ENCODE measurements at regions not wholly inside any gene's neighbourhood (a gene's known extent, or its start where the extent isn't known, plus 50 kb on each side); places are given as distances from the start of the nearest gene placed in this dataset.
A peak's percentile ranks its signal among the peaks of the same experiment; 100 is the strongest.
"Not testable (repeated sequence)": the region's sequence is repeated elsewhere in the genome, so short reads cannot be mapped to it uniquely, and the experiment has no call there.

DNA sequence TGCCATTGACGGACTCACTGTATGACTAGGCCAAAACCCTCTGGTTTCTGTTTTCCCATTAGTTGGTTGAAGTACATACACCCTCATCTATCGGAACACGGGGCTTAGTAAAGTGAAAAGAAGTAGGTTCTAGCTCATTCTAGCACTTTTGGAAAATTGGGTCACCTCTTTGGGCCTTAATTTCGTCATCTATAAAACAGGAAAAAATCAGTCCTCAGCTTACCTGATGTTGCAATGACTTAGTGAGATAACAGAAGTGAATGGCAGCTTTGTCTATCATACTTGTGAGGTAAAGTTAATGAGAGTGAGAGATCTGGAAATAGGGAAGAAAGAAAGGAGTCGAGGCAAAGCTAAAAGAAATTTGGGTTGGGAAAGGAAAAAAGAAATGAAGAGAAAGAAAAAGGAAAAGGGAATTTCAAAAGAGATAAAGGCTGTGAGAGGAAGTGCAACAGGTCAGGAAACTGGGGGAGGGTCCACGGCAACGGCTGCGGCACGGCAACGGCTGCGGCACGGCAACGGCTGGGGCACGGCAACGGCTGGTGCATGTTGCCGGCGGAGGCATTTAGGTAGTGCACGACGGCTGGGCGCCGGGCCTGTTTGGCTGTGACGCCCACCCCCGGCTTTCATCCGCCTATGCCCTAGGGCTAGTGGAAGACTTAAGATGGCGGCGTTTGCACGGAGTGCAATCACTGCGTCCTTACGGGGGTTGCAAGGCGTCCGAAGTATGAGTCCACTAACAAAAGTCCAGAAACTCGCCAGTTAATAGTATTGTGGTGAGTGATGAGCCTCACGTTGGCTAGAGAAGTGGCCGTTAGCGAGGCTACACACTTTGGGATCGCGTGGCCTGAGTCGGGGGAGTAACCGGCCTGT is 91.4 kb upstream of the XIST start:
- peak; percentile 83 for DNase-seq

DNA sequence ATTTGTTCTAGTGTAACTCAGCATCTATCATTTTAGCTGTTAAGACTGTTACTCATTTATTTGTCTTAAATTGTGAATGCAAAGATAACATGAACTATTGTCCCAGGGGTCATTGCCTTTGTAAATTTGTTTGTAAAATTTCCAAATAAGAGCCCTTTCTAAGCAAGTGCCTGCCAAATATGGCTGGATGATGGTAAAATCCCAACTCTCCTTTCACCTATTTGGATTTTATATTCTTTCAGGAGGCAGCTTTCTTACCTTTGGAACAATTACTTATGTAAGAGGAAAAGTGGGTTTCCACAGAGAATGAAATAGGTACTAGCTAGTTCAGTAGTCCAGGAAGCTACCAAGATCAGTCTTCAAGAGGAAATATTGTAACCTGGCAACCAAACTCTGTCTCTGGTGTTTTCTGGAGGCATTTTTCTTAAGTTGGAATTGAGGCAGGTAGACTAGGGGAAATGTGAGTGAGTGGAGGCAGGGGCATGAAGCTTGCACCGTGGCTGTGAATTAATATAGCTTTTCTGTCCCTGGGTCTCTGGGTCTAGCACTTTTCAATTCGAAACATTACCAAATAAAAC is 88.5 kb upstream of the XIST start:
- no peak for DNase-seq

- DNase-seq, result not testable (repeated sequence)
Observed at GRCh38 chrX:73937843-73938242, 85.3 kb upstream of the XIST start.

DNA sequence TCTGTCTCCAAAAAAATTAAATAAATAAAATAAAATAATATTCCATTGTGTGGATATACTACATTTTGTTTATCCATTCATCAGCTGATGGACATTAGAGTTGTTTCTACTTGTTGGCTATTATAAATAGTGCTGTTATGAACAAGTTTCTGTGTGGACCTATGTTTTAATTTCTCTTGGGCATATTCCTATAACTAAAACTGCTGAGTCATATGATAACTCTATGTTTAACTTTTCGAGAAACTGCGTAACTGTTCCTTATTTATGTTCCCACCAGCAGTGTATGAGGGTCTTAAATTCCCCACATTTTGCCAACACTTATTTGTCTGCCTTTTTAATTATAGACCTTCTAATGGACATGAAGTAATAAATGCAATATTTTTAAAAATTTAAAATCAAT is 80.0 kb upstream of the XIST start:
- no peak for DNase-seq

GRCh38 chrX:73930300-73930699 is 77.8 kb upstream of the XIST start:
- DNase-seq, result no peak

DNA sequence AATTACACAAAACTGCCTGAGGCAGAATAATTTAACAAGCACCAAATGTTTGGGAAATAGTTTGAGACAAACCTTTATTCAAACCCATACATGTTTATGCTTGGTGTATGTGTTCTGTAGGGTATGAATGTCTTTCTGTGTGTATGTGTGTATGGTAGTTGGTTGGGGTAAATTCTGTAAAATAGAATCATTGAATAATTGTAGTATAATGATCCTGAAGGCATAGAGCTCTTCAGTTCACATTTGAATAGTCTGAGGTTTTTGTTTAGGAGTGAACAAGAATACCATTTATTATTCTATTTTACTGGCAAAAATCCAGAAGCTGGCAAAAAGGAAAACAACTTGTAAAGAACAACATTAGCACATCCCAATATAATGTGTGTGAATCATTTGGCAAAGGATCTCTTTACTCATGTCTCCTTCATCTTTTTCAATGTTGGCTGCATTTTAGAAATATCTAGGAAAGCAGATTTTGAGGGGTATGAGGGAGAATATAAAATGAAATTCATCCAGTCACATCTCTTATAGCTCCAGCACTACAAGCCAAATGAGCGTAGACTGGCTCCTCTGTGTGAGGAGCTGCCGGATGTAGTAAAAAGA is 70.4 kb upstream of the XIST start:
- DNase-seq, result no peak

DNA sequence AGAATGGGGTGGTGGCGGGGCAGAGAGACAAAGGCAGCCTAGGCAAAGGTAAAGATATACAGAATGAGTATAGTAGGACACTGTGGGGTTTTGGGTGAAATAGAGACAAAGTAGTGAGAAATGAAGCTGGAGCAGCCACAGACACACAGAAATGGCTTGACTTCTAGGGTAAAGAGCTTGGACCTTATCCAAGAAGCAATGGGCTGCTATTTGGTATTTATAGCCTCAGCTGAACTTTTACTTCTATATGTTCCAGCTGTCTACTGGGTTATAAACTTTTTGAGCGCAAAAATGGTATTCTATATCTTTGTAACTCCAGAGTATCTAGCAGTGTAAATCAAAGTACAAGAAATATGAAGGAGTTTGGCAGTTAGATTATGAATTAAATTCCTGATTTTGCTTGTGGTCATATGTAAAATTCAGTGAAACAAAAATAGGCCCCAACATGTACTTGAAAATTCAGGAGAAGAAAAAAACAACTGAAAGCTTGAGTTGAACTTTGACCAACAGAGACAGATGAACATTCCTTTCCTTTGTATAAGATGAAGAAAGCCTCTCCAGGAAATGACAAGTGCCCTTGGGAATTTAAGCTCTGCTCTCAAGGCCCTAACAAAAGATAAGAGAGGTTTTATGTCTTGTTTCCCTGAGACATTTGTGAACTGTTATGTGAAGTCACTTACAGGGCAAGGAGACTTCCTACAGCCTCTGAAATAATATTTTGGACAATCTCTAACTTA is 64.6 kb upstream of the XIST start:
- DNase-seq, result peak; percentile 90

DNA sequence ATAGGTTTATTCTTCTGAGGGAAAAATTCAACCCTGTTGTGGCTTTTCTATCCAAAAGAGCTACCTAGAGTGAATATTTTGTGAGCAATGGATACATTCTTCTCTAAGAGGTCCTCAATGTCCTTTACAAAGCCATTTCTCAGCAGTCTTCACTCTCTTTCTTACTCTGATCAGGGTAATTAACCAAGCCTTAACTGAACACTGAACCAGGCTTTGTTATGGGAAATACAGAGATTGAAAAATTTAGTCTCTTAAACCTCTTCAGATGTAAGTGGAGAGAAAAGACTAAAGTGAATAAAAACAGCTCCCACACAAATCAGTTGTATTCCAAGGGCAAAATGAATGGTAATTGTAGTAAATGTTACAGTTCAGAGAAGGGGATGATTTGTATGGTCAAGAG is 64.0 kb upstream of the XIST start:
- no peak for DNase-seq

GRCh38 chrX:73914792-73915191 is 62.3 kb upstream of the XIST start:
- not testable (repeated sequence) for DNase-seq

DNA sequence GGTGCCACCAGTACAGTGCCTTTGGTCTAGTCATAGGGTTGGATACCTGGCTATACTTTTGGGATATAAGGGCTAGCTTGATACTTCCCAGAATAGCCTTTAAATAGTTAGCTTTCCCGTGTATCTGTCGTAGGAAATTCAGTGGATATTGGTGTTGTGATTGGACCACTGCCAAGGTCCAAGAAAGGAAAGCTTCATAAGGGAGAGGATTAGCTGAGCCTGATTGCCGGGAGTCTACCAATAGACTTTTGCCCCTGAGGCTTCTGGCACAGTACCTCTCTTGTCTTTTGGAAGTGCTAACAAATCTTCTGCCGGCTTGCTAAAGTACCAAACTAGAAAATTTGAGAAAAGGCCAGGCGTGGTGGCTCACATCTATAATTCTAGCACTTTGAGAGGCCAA is 61.1 kb upstream of the XIST start:
- DNase-seq, result no peak

- DNase-seq, result not testable (repeated sequence)
Observed at GRCh38 chrX:73911946-73912345, 59.4 kb upstream of the XIST start.

DNA sequence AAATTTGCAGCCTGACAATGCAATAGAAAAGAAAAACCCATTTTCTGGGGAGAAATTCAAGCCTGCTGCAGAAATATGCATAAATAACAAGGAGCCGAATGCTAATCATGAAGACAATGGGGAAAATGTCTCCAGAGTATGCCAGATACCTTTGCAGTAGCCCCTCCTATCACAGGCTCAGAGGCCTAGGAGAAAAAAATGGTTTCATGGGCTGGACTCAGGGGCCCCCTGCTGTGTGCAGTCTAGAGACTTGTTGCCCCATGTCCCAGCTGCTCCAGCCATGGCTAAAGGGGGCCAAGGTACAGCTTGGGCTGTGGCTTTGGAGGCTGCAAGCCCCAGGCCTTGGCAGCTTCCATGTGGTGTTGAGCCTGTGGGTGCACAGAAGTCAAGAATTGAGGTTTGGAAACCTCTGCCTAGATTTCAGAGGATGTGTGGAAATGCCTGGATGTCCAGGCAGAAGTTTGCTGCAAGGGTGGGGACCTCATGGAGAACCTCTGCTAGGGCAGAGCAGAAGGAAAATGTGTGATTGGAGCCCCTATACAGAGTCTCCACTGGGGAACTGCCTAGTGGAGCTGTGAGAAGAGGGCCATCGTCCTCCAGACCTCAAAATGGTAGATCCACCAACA is 53.3 kb upstream of the XIST start:
- DNase-seq, result not testable (repeated sequence)

GRCh38 chrX:73903941-73904340 is 51.4 kb upstream of the XIST start:
- DNase-seq, result no peak

All from fibroblast of skin of abdomen (primary cell).